Pancreas (tissue), 10 donors: ENCODE measurements at regions not wholly inside any gene's neighbourhood (a gene's known extent, or its start where the extent isn't known, plus 50 kb on each side); places are given as distances from the start of the nearest gene placed in this dataset.
A peak's percentile ranks its signal among the peaks of the same experiment; 100 is the strongest.

Experiments used
- ATAC-seq, 4 donors: fragments of 200-7000 bp; cut with Tn5 transposase; one replicate each; pipeline versions ENCODE4 v1.8.0 to v1.9.1; 2020; ENCODE audit warnings: mild to moderate bottlenecking in 4 of 4, moderate library complexity in 4 of 4
- DNase-seq, 6 donors: peaks; one replicate each; pipeline ENCODE4 v3.0.0-alpha.2; 2020
- FAIRE-seq: peaks from 2 replicates; lab custom pipeline; 2012; peaks lifted over from hg19 to GRCh38; lab: Jason Lieb, UNC
- H3K27ac ChIP-seq, 4 donors: fragments of 200-600 bp; sonication (generic); 1 replicate in 3 of 4; 2 replicates in 1 of 4; pipeline versions ENCODE4 v1.5.0 to v1.8.0; 2020
- H3K27me3 ChIP-seq, 4 donors: fragments of 200-600 bp; one replicate each; pipeline ENCODE4 v1.8.0; 2021
- H3K36me3 ChIP-seq, 3 donors: fragments of 200-600 bp; sonication (generic) in 1 of 3; one replicate each; pipeline versions ENCODE4 v1.5.0 to v1.8.0; 2020 to 2021
- H3K4me1 ChIP-seq, 3 donors: fragments of 200-600 bp; one replicate each; pipeline ENCODE4 v1.8.0; 2021
- H3K4me3 ChIP-seq, 4 donors: fragments of 200-600 bp; sonication (generic) in 2 of 4; one replicate each; pipeline versions ENCODE4 v1.5.0 to v1.8.0; 2020 to 2021
- H3K9me3 ChIP-seq, 4 donors: fragments of 200-600 bp; one replicate each; pipeline ENCODE4 v1.8.0; 2021
- CTCF ChIP-seq, 4 donors: fragments of 200-600 bp; sonication (generic) in 3 of 4; IDR thresholded peaks; one replicate each; pipeline versions ENCODE4 v1.5.0 to v1.8.0; 2021; ENCODE audit warnings: antibody characterized with exemption in 4 of 4
- WGBS, 2 donors: extraction: QIAGEN DNeasy Blood & Tissue Kit; methylation state at CpG; one replicate each; pipeline ENCODE4 v1.1.7; 2013; 5-methylcytosine and 5-hydroxymethylcytosine counted together
- intact Hi-C, 3 donors: fragments of 100-400 bp; cut with DNase I; formaldehyde crosslinking; loops; one replicate each; pipeline versions ENCODE4 v1.11.1 to v1.14.2; 2022
- donor health status: healthy with polysubstance abuse.
- donor health status: DM: no; HTN: no; CAD: no; lungs with moderate emphysema.
- donor health status: DM: no; HTN: no; CAD: no.
- donor health status: control.
- donor health status: control.
- donor health status: Bipolar disorder and iron deficiency.
- donor health status: DM: yes; HTN: yes; CAD: no.
- donor health status: DM: no; HTN: no; CAD: no.
- donor health status: DM: no; HTN: no; CAD: no.
- donor health status: DM: yes; HTN: yes; CAD: no.

- no peaks in the 10 kb centered on the region for H3K9me3 ChIP-seq
- ATAC-seq (no peak), DNase-seq (no peak), FAIRE-seq (no peak)
- H3K27ac ChIP-seq: no peak overlapping the region
- H3K27me3 ChIP-seq: no peaks in the 10 kb centered on the region
- no peak overlapping the region for H3K4me3 ChIP-seq
- no peaks in the 10 kb centered on the region for H3K4me1 ChIP-seq
- intact Hi-C loops: no loop called here
- H3K36me3 ChIP-seq: no peaks in the 10 kb centered on the region
- no peak for TF ChIP-seq CTCF (IDR thresholded peaks at IDR 0.05)
Observed at GRCh38 chr2:145091967-145092366, 572.0 kb upstream of the ZEB2 start.

DNA sequence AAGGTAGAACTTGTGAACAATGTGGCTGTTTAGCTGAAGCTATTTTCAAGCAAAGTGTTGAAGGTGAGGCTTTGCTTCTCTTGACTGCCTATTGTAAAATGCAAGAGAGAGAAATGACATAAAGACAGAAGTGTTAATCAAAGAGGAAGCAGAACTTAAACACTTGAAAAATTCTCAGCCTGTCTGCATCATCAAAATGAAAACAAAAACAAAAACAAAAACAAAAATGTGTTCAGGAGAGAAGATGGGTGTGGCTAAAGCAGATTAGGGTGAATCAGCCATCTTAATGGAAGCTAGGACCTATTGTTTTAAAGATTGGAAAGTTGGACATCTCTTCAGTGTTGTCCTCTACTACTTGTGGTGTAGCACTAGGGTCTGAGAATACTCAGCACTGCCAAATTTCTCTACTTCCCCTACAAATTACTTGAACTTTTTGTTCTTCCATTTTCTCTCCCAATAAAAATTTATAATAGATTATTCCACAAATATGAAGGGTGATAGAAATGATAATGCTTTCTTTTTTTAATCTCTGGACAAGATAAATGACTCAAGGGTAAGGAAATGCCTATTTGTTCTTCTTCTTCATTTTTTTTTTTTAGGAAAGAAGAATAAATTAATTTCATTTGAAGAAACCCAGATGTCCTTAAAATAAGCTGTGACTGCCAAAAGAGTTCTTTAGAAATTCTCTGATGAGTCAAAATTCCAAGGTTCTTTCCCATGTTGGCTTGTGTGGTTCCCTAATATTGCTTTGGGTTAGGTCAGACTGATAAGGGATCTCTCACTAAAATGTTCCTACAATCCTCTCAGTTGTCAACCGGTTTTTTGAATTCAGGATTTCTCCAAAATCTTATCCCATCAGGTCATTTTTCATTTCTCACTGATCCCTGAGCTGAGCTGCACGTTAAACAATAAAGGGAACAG lies 571.2 kb upstream of the ZEB2 start:
- TF ChIP-seq CTCF (IDR thresholded peaks at IDR 0.05): no peak
- H3K27me3 ChIP-seq: no peaks in the 10 kb centered on the region
- no peaks in the 10 kb centered on the region for H3K9me3 ChIP-seq
- no peak overlapping the region for H3K4me3 ChIP-seq
- FAIRE-seq: no peak
- H3K27ac ChIP-seq: no peak overlapping the region
- 55 to 64% methylated on average over 2 of the region's 2 CpGs for WGBS, 2 donors
- no peaks in the 10 kb centered on the region for H3K36me3 ChIP-seq
- peak in 1 of 4 donors; percentile 48 for ATAC-seq
- no peak for DNase-seq
- intact Hi-C loops: no loop called here
- H3K4me1 ChIP-seq: no peaks in the 10 kb centered on the region

DNA sequence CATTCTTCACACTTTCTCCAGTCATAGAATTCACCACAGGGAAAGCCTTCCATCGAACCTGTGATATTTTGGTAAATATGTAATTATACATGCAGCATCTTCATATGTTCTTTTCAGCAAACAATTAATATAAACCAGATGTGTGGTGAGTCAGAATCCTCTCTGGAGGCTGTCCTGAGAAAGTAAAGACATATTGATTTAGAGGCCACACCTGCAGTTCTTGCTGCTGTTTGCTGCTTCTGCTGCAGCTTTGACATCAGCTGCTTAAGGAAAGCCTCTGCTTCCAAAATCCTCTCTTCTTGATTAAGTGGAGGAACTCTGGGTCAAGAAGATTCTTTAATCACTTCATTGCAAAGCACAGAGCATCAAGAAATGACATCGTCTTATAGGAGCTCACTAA lies 568.8 kb upstream of the ZEB2 start:
- FAIRE-seq (no peak), DNase-seq (no peak), ATAC-seq (no peak)
- Histone ChIP-seq H3K36me3 (no peaks in the 10 kb centered on the region), H3K4me1 (no peaks in the 10 kb centered on the region), H3K4me3 (no peak overlapping the region), H3K9me3 (no peaks in the 10 kb centered on the region), H3K27me3 (no peaks in the 10 kb centered on the region), H3K27ac (no peak overlapping the region)
- intact Hi-C loops: no loop called here
- no peak for TF ChIP-seq CTCF (IDR thresholded peaks at IDR 0.05)
- WGBS, 2 donors: 79 to 89% methylated on average over 2 of the region's 2 CpGs

GRCh38 chr2:145086910-145087309 lies 567.0 kb upstream of the ZEB2 start:
- Histone ChIP-seq H3K4me1 (no peaks in the 10 kb centered on the region), H3K4me3 (no peak overlapping the region), H3K36me3 (no peaks in the 10 kb centered on the region), H3K9me3 (no peaks in the 10 kb centered on the region), H3K27ac (no peak overlapping the region), H3K27me3 (no peaks in the 10 kb centered on the region)
- TF ChIP-seq CTCF (IDR thresholded peaks at IDR 0.05): no peak
- no peak for ATAC-seq
- no peak for DNase-seq
- 75 to 80% methylated on average over 3 of the region's 3 CpGs for WGBS, 2 donors
- FAIRE-seq: no peak
- intact Hi-C loops: no loop called here

DNA sequence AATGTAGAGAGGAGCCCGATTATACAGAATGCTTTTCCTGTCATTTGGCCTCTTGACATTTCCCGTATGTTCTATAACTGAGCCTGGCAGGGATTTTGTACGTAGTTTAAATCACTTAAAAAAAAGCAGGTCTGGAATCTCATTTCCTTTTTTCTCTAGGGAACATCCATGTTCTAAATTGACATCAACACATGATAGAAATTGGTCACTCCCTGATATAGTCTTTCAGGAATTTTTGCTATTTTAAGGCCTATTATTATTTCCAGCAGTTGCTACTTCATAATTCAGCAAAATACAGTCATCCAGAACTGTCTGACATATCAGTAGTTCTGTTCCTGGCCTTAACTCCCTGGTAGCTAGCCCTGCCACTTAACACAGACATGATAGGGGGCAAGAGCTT lies 565.7 kb upstream of the ZEB2 start:
- intact Hi-C loops: no loop called here
- TF ChIP-seq CTCF (IDR thresholded peaks at IDR 0.05): no peak
- ATAC-seq: no peak
- Histone ChIP-seq H3K9me3 (no peaks in the 10 kb centered on the region), H3K36me3 (no peaks in the 10 kb centered on the region), H3K4me1 (no peaks in the 10 kb centered on the region), H3K27ac (no peak overlapping the region), H3K4me3 (no peak overlapping the region), H3K27me3 (no peaks in the 10 kb centered on the region)
- DNase-seq: no peak
- no peak for FAIRE-seq
- WGBS, 2 donors: 82 to 91% methylated on average over 3 of the region's 3 CpGs
